CD4-positive, alpha-beta T cell treated with Interleukin-12 subunit alpha and Interleukin-12 subunit beta, for 1 hour (primary cell): ENCODE measurements at regions not wholly inside any gene's neighbourhood (a gene's known extent, or its start where the extent isn't known, plus 50 kb on each side); places are given as distances from the start of the nearest gene placed in this dataset.
"Not testable (repeated sequence)": the region's sequence is repeated elsewhere in the genome, so short reads cannot be mapped to it uniquely, and the experiment has no call there.

ENCODE experiments used
- DNase-seq: peaks from one replicate; pipeline ENCODE4 v3.0.0-alpha.2; 2020

DNA sequence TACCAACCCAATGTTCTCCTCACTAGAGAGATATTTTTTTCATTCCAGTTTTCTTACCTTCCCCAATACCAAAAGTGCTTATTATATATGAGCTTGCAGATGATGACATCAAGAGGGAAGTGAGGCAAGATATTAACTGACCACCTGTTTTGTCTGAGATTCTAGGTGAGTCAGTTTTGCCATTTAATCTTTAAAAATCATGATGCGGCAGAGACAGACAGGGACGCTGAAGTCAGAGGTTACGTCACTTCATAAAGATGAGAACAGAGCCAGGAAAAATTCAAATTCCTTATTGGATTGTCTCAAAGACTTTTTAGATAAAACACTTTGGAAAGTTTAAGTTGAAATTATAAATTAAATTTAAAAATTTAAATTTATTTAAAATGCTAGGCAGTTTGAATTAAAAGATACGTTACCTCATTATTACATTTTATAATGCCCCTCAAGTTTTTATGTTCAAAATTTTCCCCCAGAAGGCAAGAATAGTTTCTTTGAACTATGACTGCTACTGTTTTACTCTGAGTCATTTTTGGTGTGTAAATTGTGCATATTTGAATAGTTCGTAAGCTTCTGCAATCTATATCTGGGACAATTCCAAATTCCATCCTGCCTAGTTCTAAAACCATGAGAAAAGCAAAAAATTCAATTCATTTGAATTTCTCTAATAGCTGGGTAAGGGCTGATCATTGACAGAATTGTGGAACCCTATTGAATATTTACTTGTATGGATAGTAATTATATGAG, 839.6 kb upstream of the GOT2 start:
- no peak for DNase-seq

DNA sequence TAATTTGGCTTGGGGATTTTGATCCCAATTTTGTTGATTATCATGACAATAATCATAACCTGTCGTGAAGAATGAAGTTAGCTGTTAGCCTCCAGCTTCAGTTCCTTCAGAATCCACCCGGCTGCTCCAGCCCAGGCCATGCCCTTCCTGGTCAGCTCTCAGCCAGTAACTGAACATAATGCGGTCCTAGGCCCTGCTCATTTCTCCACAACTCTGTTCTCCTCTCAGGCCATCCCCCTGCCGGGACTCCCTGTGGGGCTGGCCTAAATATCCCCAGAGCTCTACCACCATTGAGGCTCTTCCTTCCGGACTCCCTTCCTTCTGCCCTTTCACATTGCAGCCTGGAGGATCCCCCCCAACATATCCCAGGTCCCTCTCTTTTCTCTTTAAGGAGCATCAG, 833.4 kb upstream of the GOT2 start:
- DNase-seq, result no peak

DNA sequence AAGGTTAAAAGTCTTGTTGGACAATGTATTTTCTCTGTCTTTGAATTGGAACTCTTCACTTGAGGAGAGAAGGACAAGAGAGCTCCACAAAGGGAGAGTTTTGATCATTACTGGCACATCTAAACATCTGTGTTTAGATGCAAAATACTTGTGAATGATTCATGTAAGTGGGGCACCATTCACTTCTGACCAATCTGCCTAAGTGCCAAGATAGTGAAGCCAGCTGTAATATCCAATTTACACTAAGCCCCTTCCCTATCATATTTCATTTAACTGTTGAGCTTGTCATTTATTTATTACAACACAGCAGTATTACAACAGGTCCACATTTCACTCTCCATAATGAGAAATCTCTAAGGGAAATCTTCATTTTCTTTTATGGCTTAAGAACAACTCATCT, 832.3 kb upstream of the GOT2 start:
- DNase-seq, result no peak

DNA sequence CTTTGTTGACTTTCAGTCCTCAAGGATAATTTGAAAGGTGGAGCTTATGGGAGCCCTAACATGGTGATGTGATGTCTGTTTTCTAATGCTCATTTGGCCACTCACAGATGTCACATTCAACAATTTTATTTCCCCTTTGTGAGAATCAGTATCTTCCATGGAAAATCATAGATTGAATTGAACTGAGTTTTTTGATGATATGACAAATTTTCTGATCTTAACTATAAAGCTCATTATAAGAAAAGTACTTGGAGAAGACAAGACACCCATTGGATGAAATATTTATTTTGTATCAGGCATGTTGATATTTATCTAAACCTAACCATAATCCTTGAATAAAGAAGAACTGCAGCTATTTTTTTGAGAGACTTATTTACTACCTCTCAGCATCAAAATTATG, 824.6 kb upstream of the GOT2 start:
- DNase-seq, result no peak

DNA sequence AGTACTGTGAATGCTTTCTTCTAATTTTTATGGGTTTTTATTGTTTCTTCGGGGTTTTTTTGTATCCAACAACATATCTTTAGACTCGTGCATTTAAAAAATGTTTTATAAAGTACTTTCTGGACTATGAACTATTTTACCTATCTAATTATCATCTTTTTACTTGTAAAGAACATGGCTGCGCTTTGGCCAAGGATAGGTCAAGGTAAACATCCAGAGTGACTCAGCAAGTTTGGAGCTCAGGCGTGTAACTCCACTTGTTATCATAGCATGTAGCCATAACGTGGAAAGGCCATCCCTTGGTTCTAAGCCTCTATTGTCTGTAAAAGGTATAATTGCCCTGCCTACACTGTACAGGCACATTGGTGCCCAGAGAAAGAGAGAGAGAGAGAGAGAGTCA, 818.0 kb upstream of the GOT2 start:
- no peak for DNase-seq

DNA sequence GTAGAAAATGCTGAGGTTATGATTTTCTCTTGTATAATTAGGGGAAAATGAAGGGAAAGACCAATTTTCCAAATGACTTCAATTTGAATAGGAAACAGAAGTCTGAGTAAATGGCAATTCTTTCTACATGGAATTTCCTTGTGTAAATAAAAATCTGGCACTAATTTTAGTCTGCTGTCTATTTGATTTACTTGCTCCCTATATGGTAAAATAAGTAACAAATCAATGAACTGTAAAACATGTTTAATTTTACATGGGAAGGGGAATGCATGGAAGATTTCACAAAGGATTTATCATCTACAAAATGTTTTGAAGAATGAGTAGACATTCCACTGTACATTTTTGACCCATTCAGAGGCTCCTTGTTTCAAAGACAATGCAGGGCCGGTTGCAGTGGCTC, 811.6 kb upstream of the GOT2 start:
- no peak for DNase-seq

GRCh38 chr16:59543641-59544040, 809.5 kb upstream of the GOT2 start:
- DNase-seq, result no peak

GRCh38 chr16:59540621-59541020, 806.5 kb upstream of the GOT2 start:
- DNase-seq, result no peak

DNA sequence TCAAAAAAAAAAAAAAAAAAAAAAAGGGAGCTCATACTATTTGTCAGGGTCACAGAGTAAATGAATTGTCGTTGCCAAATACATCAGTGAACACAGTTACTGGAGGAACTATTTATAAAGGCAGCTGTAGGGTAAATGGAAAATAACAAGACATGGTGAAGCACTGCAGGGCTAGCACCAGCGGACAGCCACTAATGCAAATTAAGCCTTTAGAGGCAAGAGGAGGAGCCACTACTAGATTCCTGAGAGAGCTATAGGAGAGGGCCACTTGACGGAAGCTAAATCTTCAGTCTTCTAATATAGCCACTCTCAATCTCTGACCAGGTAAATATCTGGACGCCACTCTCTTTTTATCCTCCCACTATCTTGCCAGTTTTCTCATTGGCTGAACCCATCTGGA, 801.2 kb upstream of the GOT2 start:
- no peak for DNase-seq

DNA sequence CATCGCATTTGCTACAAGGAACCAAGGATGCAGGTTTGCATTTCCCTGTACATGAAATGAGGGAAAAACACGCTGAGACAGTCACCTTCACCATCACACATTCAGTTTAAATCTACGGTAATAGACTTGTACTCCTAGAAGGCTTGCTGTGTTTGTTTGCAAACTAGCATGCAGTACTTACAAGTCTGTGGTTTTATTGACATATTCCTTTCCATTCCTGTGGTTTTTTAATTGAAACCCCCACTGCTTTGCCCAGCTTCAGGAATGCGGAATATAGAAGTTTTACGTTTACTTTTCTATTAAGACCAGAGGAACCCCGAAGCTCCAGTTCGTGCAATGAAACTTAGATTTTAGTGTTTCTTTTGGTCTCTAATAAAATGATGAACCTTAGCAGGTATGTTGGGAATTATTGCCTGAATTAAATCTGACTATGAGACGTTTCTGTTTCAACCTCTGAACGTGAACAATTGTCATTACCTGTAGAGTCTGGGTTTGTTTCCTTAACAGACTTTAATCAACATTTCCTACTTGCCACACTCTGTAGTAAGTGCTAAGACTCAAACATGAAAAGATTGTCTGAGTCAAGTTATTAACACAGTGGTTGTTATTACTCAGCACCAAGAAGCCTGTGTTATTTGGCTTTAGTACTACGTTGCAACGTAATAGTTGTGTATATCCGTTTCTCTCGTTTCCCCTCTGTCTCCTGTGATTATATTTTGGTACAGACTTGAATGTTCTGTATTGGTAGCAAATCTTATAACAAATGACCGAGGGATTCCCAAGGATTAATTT, 793.3 kb upstream of the GOT2 start:
- DNase-seq, result no peak

DNA sequence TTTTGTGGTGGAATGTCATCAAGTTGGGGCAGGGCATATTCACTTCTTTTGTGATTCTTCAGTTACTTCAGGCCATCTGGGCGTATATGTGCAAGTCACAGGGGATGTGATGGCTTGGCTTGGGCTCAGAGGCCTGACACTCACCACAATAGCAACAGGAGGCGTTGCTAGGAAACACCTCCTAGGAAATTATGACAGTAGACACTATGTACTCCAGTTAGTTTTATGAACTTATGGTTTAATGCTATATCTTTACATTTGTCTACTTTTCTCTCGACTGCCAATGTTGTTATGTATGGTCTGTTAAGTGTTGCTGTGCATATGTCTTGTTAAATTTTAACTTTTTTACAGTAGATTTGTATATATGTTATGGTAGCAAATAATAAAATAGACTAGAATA, 788.7 kb upstream of the GOT2 start:
- no peak for DNase-seq

- not testable (repeated sequence) for DNase-seq
Observed at GRCh38 chr16:59518721-59519120, 784.6 kb upstream of the GOT2 start.

GRCh38 chr16:59514651-59515050, 780.5 kb upstream of the GOT2 start:
- DNase-seq, result no peak

DNA sequence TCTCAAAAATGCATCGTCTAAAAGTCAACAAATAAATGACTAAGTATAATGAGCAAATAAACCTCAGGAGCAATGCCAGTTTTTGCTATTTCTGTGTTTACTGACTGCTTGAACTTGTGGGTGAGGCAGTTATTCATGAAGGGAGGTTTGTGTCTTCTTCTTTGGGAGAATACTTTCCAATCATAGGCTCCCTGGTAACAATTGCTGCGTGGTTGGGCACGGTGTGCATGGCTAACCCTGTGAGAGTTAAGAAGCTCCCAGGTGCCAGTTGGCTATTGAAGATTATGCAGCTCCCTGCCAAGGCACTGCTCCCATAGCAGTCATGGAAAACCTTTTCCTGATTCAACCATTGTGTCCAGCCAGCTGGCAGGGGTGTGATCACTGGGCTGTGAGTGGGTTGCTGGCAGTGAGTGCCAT, 775.9 kb upstream of the GOT2 start:
- DNase-seq, result no peak

DNA sequence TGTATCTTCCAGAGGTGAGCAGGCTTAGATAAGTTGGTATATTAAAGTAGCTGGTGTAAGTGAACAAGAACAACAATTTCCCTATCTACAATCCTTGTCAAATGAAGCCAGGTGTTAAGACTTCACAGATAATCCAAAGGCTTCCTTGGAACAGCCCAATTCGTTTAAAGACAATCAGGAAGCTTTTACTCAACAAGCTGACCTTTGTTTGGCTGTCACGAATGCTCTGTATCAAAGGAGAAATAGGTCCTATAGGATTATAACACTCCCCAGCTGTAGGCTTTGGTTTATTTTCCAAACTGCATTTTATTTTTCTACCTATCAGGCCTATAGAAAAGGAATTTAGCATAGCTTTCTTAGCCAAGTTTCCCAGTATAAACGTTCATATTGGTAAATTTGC, 766.5 kb upstream of the GOT2 start:
- no peak for DNase-seq

- DNase-seq, result no peak
Observed at GRCh38 chr16:59487067-59487466, 753.0 kb upstream of the GOT2 start.

DNA sequence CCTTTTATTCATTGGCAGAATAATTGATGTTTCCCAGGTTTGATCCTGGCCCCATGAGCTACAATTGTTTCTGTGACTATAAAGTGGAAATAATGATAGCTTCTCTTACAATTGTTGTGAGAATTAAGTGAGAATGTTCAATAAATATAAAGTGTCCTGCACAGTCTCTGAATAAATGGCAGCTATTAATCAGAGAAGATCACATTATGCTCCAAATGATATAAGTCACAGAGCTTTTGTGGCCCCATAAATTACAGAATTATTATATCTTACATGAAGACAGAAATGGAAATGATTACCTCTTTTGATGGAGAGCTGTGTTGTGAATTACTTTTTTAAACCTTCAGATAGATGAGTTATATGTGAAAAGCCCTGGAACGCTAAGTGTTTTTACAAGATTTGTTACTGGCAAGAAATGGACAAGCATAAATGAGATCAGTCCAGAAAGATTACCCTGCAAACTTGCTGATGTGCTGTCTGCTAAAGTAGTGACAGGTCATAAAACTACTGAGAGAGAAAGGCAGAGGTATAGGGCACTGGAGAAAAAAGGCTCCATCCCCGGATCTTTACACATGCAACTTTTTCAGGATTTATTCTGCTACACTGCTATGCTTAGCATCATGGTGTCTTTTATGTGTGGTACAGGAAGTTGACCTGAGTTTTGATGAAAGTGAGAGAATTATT, 750.9 kb upstream of the GOT2 start:
- no peak for DNase-seq

- DNase-seq, result no peak
Observed at GRCh38 chr16:59478838-59479237, 744.7 kb upstream of the GOT2 start.

DNA sequence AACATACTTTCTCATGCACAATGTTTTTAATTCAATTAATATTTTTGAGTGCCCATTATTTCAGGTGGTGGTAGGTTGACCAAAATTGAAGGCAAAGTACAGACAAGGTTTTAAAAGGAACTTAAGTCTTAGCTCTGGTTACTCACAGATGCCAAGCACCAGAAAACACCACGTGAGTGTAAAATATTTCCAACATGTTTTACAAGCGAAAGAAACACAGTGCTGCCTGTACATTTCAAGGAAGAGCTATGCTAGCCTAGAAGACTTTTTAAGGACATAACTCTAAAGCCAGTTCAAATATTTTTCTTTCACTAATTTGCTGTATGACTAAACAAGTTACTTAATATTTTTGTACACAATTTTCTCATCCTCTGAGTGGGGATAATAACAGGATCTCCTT, 736.4 kb upstream of the GOT2 start:
- DNase-seq, result no peak

DNA sequence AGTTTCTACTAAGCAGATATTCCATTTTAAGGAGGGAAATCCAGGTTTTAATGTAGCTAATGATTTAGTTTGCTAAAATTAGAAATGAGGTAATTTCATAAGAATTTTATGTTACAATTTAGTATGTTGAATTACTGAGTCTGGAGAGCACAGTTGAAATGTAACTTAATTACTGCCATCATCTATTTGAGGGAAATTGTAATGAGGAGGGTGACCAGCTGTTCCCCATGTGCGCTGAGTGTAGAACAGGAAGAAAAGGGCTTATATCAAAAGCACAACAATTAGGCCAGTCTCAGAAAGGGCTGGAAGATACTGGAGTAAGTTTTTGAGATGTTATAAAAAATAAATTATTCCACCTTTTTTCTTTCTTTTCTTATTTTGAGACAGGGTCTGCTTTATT, 735.1 kb upstream of the GOT2 start:
- DNase-seq, result no peak

- DNase-seq, result no peak
Observed at GRCh38 chr16:59463776-59464175, 729.7 kb upstream of the GOT2 start.

- DNase-seq, result no peak
Observed at GRCh38 chr16:59459806-59460205, 725.7 kb upstream of the GOT2 start.

GRCh38 chr16:59455497-59455896, 721.4 kb upstream of the GOT2 start:
- no peak for DNase-seq

- DNase-seq, result not testable (repeated sequence)
Observed at GRCh38 chr16:59450513-59450912, 716.4 kb upstream of the GOT2 start.
